ENCODE measurements at regions not wholly inside any gene's neighbourhood (a gene's known extent, or its start where the extent isn't known, plus 50 kb on each side); places are given as distances from the start of the nearest gene placed in this dataset.

DNA sequence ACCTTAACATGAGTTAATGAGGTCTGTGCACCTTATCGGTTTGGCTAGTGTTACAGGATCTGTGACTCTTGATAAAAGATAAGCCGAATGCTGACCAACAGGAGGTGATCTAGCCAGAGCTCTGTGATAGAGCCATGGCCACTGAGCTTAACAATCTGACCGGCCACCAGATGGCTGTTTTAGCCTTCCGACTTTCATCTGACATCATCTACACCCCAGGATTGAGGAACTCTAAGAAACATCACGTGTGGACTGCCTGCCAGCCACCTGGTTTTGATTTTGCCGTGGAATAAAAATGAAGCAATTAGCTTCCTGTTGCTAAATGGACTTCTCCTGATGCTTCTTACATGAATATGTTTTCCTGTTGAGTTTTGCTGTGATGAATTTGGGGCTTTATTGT, 281.3 kb downstream of the CEMIP2 start:
- no peak overlapping the region for H3K27ac ChIP-seq
- no peaks in the 10 kb centered on the region for H3K4me1 ChIP-seq
- no peaks in the 10 kb centered on the region for H3K36me3 ChIP-seq
- H3K27me3 ChIP-seq, result peaks cover 4% of the 10 kb centered on the region
- TF ChIP-seq POLR2A (IDR thresholded peaks at IDR 0.05), result no peak
- no peak for TF ChIP-seq EP300 (IDR thresholded peaks at IDR 0.05)
- TF ChIP-seq, protein P1, sequence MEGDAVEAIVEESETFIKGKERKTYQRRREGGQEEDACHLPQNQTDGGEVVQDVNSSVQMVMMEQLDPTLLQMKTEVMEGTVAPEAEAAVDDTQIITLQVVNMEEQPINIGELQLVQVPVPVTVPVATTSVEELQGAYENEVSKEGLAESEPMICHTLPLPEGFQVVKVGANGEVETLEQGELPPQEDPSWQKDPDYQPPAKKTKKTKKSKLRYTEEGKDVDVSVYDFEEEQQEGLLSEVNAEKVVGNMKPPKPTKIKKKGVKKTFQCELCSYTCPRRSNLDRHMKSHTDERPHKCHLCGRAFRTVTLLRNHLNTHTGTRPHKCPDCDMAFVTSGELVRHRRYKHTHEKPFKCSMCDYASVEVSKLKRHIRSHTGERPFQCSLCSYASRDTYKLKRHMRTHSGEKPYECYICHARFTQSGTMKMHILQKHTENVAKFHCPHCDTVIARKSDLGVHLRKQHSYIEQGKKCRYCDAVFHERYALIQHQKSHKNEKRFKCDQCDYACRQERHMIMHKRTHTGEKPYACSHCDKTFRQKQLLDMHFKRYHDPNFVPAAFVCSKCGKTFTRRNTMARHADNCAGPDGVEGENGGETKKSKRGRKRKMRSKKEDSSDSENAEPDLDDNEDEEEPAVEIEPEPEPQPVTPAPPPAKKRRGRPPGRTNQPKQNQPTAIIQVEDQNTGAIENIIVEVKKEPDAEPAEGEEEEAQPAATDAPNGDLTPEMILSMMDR (IDR thresholded peaks at IDR 0.05), result no peak
- no peak for TF ChIP-seq POLR2AphosphoS5 (IDR thresholded peaks at IDR 0.05)
- H3K9me3 ChIP-seq, result no peaks in the 10 kb centered on the region
- no peak overlapping the region for H3K4me3 ChIP-seq
- WGBS, result 71% methylated on average over 6 of the region's 6 CpGs
- DNase-seq (ENCODE audit: low spot score in 2 of 2), result peak in 1 of 2 donors; percentile 73

DNA sequence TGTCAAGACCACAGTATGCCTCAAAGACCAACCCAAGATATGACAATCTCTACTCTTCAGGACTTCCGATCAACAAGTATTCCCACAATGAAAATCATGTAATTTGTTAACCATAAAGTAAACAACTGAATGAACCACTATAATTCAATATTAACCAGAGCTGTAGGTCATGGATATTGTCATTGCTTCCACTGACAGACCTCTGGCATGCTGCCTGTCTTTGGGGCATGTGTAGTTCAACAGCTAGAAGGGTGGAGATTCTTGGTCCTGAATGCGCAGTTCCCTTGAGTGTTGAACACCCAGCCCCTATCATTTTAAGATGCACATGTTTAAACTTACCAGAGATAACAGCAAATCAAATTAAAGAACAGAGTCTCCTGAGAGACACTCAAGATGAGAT, 283.0 kb downstream of the CEMIP2 start:
- TF ChIP-seq POLR2AphosphoS5 (IDR thresholded peaks at IDR 0.05), result no peak
- H3K36me3 ChIP-seq, result no peaks in the 10 kb centered on the region
- no peak overlapping the region for H3K27ac ChIP-seq
- WGBS, result 92% methylated on average over 2 of the region's 2 CpGs
- H3K9me3 ChIP-seq, result no peaks in the 10 kb centered on the region
- H3K4me3 ChIP-seq, result no peak overlapping the region
- no peaks in the 10 kb centered on the region for H3K4me1 ChIP-seq
- no peak for DNase-seq (ENCODE audit: low spot score in 2 of 2)
- H3K27me3 ChIP-seq, result peaks cover 4% of the 10 kb centered on the region

DNA sequence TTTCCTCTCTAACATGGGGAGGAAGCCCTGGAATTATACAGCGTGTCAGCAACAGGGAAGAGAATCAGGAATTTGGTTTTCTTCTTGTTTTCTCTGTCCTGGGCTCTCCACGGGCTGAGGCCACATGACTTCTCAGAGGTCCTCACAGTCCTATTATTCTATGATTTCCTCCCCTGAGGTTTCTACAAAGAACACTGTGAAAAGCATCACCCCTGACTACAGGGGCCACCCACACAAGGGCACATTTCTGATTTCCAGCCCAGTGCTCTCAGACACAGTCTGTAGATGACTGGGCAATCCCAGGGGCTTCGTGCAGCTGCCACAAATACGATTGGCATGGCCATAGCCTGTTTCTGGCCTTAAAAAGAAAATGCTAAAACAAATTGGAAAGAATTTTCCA, 284.9 kb downstream of the CEMIP2 start:
- 78% methylated on average over 4 of the region's 4 CpGs for WGBS
- no peaks in the 10 kb centered on the region for H3K9me3 ChIP-seq
- no peaks in the 10 kb centered on the region for H3K4me1 ChIP-seq
- H3K36me3 ChIP-seq, result no peaks in the 10 kb centered on the region
- TF ChIP-seq, protein P1 (IDR thresholded peaks at IDR 0.05), result no peak
- TF ChIP-seq POLR2AphosphoS5 (IDR thresholded peaks at IDR 0.05) (no peak), EP300 (IDR thresholded peaks at IDR 0.05) (no peak), POLR2A (IDR thresholded peaks at IDR 0.05) (no peak)
- H3K27ac ChIP-seq, result no peak overlapping the region
- no peak overlapping the region for H3K4me3 ChIP-seq
- no peaks in the 10 kb centered on the region for H3K27me3 ChIP-seq
- DNase-seq (ENCODE audit: low spot score in 2 of 2), result no peak

- Histone ChIP-seq H3K9me3 (no peaks in the 10 kb centered on the region), H3K27ac (no peak overlapping the region), H3K4me3 (no peak overlapping the region), H3K36me3 (no peaks in the 10 kb centered on the region), H3K4me1 (no peaks in the 10 kb centered on the region), H3K27me3 (no peaks in the 10 kb centered on the region)
- WGBS, result 69% methylated on average over 4 of the region's 4 CpGs
- DNase-seq (ENCODE audit: low spot score in 2 of 2), result no peak
- TF ChIP-seq POLR2AphosphoS5 (IDR thresholded peaks at IDR 0.05), result no peak
- TF ChIP-seq, protein P1 (IDR thresholded peaks at IDR 0.05), result no peak
- TF ChIP-seq EP300 (IDR thresholded peaks at IDR 0.05), result no peak
- TF ChIP-seq POLR2A (IDR thresholded peaks at IDR 0.05), result no peak
Observed at GRCh38 chr9:71479621-71480020, 288.7 kb downstream of the CEMIP2 start.

- Histone ChIP-seq H3K27me3 (no peaks in the 10 kb centered on the region), H3K9me3 (no peaks in the 10 kb centered on the region), H3K27ac (no peak overlapping the region), H3K4me3 (no peak overlapping the region), H3K4me1 (no peaks in the 10 kb centered on the region), H3K36me3 (no peaks in the 10 kb centered on the region)
- DNase-seq (ENCODE audit: low spot score in 2 of 2), result no peak
- TF ChIP-seq POLR2A (IDR thresholded peaks at IDR 0.05) (no peak), POLR2AphosphoS5 (IDR thresholded peaks at IDR 0.05) (no peak), EP300 (IDR thresholded peaks at IDR 0.05) (no peak)
- TF ChIP-seq, protein P1 (IDR thresholded peaks at IDR 0.05), result no peak
- 68% methylated on average over 3 of the region's 3 CpGs for WGBS
Observed at GRCh38 chr9:71472400-71472799, 295.9 kb downstream of the CEMIP2 start.

DNA sequence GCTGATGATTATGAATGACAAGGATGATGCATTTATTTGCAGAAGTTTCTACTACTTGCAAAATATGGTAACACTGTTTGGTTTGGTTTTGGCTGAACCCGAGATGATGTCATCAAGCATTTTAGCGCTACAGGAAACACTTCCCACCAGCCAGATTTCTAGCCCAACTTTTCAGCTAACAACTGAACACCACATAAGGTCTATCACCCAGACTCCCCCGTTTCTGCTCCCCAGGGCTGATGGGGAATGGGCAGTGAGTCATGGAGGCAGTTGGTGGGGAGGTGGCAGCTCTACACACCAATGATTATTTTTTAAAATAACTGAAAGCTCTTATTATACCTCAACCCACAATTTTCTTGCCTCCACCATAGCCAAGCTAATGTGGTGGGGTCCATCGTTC, 302.9 kb downstream of the CEMIP2 start:
- WGBS, result 73% methylated on average over 4 of the region's 4 CpGs
- Histone ChIP-seq H3K27me3 (no peaks in the 10 kb centered on the region), H3K27ac (no peak overlapping the region), H3K9me3 (no peaks in the 10 kb centered on the region), H3K4me3 (no peak overlapping the region), H3K36me3 (no peaks in the 10 kb centered on the region), H3K4me1 (no peaks in the 10 kb centered on the region)
- TF ChIP-seq, protein P1 (IDR thresholded peaks at IDR 0.05), result no peak
- no peak for TF ChIP-seq POLR2AphosphoS5 (IDR thresholded peaks at IDR 0.05)
- no peak for TF ChIP-seq EP300 (IDR thresholded peaks at IDR 0.05)
- no peak for TF ChIP-seq POLR2A (IDR thresholded peaks at IDR 0.05)
- no peak for DNase-seq (ENCODE audit: low spot score in 2 of 2)

Measured in suprapubic skin (tissue), 4 donors.